ENCODE measurements at regions not wholly inside any gene's neighbourhood (a gene's known extent, or its start where the extent isn't known, plus 50 kb on each side); places are given as distances from the start of the nearest gene placed in this dataset.

GRCh38 chr2:19123556-19123955, 234.9 kb downstream of the OSR1 start:
- TF ChIP-seq CTCF (IDR thresholded peaks at IDR 0.05; ENCODE audit: borderline replicate concordance, extremely low read depth, low read length, poor library complexity, severe bottlenecking): no peak
- no peak for TF ChIP-seq EZH2 (IDR thresholded peaks at IDR 0.05; ENCODE audit: borderline replicate concordance, low read depth, low read length, severe bottlenecking)
